ENCODE measurements at regions not wholly inside any gene's neighbourhood (a gene's known extent, or its start where the extent isn't known, plus 50 kb on each side); places are given as distances from the start of the nearest gene placed in this dataset.
"Not testable (repeated sequence)": the region's sequence is repeated elsewhere in the genome, so short reads cannot be mapped to it uniquely, and the experiment has no call there.

GRCh38 chr7:113282875-113283274 is 164.5 kb upstream of the SMIM30 start:
- DNase-seq (ENCODE audit: low read depth), result no peak
- no peak overlapping the region for H3K4me3 ChIP-seq (ENCODE audit: control insufficient read depth, low read depth, low read length)
- TF ChIP-seq, protein P1, sequence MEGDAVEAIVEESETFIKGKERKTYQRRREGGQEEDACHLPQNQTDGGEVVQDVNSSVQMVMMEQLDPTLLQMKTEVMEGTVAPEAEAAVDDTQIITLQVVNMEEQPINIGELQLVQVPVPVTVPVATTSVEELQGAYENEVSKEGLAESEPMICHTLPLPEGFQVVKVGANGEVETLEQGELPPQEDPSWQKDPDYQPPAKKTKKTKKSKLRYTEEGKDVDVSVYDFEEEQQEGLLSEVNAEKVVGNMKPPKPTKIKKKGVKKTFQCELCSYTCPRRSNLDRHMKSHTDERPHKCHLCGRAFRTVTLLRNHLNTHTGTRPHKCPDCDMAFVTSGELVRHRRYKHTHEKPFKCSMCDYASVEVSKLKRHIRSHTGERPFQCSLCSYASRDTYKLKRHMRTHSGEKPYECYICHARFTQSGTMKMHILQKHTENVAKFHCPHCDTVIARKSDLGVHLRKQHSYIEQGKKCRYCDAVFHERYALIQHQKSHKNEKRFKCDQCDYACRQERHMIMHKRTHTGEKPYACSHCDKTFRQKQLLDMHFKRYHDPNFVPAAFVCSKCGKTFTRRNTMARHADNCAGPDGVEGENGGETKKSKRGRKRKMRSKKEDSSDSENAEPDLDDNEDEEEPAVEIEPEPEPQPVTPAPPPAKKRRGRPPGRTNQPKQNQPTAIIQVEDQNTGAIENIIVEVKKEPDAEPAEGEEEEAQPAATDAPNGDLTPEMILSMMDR (IDR thresholded peaks at IDR 0.05; ENCODE audit: control insufficient read depth, insufficient read depth, low read depth, low read length, missing control alignments), result no peak

DNA sequence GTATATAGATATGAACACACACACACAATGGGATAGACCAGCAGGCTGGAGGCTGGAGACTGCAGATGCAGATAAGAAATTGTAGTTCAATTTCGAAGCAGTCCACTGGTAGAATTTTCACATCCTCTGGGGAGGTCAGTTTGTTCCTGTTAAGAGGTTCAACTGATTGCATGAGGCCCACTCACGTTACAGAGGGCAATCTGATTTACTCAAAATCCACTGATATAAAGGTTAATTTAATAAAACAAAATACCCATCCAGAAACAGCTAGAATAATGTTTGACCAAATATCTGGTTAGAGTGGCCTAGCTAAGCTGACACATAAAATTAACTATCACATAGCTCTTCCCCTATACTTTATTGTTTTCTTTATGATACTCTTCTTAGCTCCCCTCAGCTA is 162.9 kb upstream of the SMIM30 start:
- TF ChIP-seq, protein P1 (IDR thresholded peaks at IDR 0.05; ENCODE audit: control insufficient read depth, insufficient read depth, low read depth, low read length, missing control alignments), result no peak
- H3K4me3 ChIP-seq (ENCODE audit: control insufficient read depth, low read depth, low read length), result no peak overlapping the region
- DNase-seq (ENCODE audit: low read depth), result no peak

DNA sequence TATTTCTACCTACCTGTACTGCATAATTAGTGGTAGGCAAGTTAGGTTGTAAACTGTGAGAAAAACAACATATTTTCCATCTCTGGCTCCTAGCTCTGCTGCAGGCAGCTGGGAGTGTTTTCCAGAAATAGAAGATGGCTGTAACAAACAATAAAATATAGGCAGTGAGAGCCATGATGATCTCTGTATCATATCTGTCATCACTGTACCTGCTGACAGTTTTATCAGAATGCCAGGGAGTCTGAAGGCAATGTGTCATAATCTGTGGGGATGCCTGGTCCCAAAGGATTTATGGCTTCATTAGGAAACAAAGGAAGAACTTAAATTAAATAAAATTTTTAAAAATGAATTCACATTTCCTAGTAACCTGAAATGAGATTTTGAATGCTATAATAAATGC is 160.9 kb upstream of the SMIM30 start:
- H3K4me3 ChIP-seq (ENCODE audit: control insufficient read depth, low read depth, low read length), result no peak overlapping the region
- TF ChIP-seq, protein P1 (IDR thresholded peaks at IDR 0.05; ENCODE audit: control insufficient read depth, insufficient read depth, low read depth, low read length, missing control alignments), result no peak
- DNase-seq (ENCODE audit: low read depth), result no peak

DNA sequence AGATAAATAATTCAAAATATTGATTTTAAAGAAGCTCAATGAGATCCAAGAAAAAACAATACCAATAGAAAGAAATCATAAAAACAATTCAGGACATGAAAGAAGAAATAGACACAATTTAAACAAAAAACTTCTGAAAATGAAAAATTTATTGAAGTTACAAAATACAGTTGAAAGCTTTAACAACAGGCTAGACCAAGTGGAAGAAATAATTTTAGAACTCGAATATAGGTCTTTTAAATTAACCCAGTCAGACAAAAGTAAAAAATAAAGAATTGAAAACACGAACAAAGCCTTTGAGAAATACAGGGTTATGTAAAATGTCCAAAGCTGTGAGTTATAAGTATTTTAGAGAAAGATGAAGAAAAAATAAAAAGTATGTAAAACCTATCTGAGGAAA is 152.4 kb upstream of the SMIM30 start:
- no peak overlapping the region for H3K4me3 ChIP-seq (ENCODE audit: control insufficient read depth, low read depth, low read length)
- DNase-seq (ENCODE audit: low read depth), result no peak
- TF ChIP-seq, protein P1 (IDR thresholded peaks at IDR 0.05; ENCODE audit: control insufficient read depth, insufficient read depth, low read depth, low read length, missing control alignments), result no peak

DNA sequence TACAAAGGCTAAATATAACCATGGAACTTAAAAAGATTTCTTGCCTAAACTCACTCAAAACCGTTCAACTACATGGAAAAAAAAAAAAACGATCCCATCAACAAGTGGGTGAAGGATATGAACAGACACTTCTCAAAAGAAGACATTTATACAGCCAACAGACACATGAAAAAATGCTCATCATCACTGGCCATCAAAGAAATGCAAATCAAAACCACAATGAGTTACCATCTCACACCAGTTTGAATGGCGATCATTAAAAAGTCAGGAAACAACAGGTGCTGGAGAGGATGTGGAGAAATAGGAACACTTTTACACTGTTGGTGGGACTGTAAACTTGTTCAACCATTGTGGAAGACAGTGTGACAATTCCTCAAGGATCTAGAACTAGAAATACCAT is 151.2 kb upstream of the SMIM30 start:
- not testable (repeated sequence) for H3K4me3 ChIP-seq (ENCODE audit: control insufficient read depth, low read depth, low read length); DNase-seq (ENCODE audit: low read depth)

GRCh38 chr7:113268757-113269156 is 150.4 kb upstream of the SMIM30 start:
- no peak for DNase-seq (ENCODE audit: low read depth)
- H3K4me3 ChIP-seq (ENCODE audit: control insufficient read depth, low read depth, low read length), result no peak overlapping the region
- TF ChIP-seq, protein P1 (IDR thresholded peaks at IDR 0.05; ENCODE audit: control insufficient read depth, insufficient read depth, low read depth, low read length, missing control alignments), result no peak

- TF ChIP-seq, protein P1 (IDR thresholded peaks at IDR 0.05; ENCODE audit: control insufficient read depth, insufficient read depth, low read depth, low read length, missing control alignments), result no peak
- no peak overlapping the region for H3K4me3 ChIP-seq (ENCODE audit: control insufficient read depth, low read depth, low read length)
- DNase-seq (ENCODE audit: low read depth), result peak; percentile 45
These were observed 149.5 kb upstream of the SMIM30 start for GRCh38 chr7:113267885-113268284.
